BLaER1 (cell line): ENCODE measurements at regions not wholly inside any gene's neighbourhood (a gene's known extent, or its start where the extent isn't known, plus 50 kb on each side); places are given as distances from the start of the nearest gene placed in this dataset.
A peak's percentile ranks its signal among the peaks of the same experiment; 100 is the strongest.

Experiments
- H3K27ac ChIP-seq: shearing (Covaris generic); formaldehyde crosslinking; 2 replicates; pipeline ENCODE4 v1.8.1; 2022
- H3K27me3 ChIP-seq: shearing (Covaris generic); formaldehyde crosslinking; 2 replicates; pipeline ENCODE4 v1.8.1; 2022
- H3K36me3 ChIP-seq: shearing (Covaris generic); formaldehyde crosslinking; 2 replicates; pipeline ENCODE4 v1.8.1; 2022
- H3K4me1 ChIP-seq: shearing (Covaris generic); formaldehyde crosslinking; 2 replicates; pipeline ENCODE4 v1.8.1; 2022
- H3K4me2 ChIP-seq: shearing (Covaris generic); formaldehyde crosslinking; 2 replicates; pipeline ENCODE4 v1.8.1; 2022
- H3K4me3 ChIP-seq: shearing (Covaris generic); formaldehyde crosslinking; 2 replicates; pipeline ENCODE4 v1.8.1; 2022
- H3K9ac ChIP-seq: shearing (Covaris generic); formaldehyde crosslinking; 2 replicates; pipeline ENCODE4 v1.8.1; 2022
- H3K9me3 ChIP-seq: shearing (Covaris generic); formaldehyde crosslinking; 2 replicates; pipeline ENCODE4 v1.8.1; 2022
- H4K20me1 ChIP-seq: shearing (Covaris generic); formaldehyde crosslinking; 2 replicates; pipeline ENCODE4 v1.8.1; 2022
- Cebpa-rat ChIP-seq: shearing (Covaris generic); IDR thresholded peaks from 2 replicates; pipeline ENCODE4 v1.8.1; 2022

DNA sequence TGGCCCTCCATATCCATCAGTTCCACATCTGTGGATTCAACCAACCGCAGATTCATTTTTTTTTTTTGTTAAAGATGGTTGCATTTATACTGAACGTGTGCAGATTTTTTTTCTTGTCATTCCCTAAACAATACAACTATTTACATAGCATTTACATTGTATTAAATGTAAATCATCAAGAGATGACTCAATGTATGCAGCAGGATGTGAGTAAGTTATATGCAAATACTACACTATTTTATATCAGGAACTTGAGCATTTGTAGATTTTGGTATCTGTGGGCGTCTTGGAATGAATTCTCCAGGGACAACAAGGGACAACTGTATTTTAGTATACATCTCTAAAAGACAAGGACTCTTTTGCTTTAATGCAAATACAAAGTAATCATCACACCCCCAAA is 299.2 kb upstream of the ZNF608 start:
- Histone ChIP-seq H3K4me2 (no peak overlapping the region), H4K20me1 (no peaks in the 10 kb centered on the region), H3K36me3 (no peaks in the 10 kb centered on the region), H3K4me3 (no peak overlapping the region), H3K27ac (no peak overlapping the region), H3K4me1 (peaks cover 10% of the 10 kb centered on the region), H3K9ac (no peak overlapping the region), H3K27me3 (no peaks in the 10 kb centered on the region), H3K9me3 (no peaks in the 10 kb centered on the region)
- no peak for TF ChIP-seq Cebpa-rat

DNA sequence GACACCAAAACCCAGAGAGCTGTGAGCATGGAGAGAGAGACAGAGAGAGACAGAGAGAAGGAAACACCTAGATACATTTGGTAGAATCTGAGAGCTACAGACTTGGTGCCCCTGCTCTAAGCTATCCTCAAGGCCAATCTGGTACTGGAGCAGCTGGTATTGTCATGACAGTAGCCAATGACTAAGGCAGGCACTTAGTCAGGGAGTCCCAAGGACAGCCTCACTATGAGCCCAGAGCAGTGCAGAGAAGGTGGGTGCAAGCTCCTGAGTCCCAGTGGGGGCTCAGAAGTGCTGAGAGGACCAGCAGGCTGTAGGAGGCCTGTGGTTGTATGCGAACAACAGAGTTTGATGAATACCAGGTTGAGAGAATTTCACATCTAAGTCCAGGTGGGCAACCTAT is 300.4 kb upstream of the ZNF608 start:
- H3K27ac ChIP-seq, result no peak overlapping the region
- H3K27me3 ChIP-seq, result no peaks in the 10 kb centered on the region
- no peak for TF ChIP-seq Cebpa-rat
- H3K4me3 ChIP-seq, result no peak overlapping the region
- no peak overlapping the region for H3K9ac ChIP-seq
- no peaks in the 10 kb centered on the region for H3K36me3 ChIP-seq
- no peaks in the 10 kb centered on the region for H3K9me3 ChIP-seq
- H3K4me2 ChIP-seq, result no peak overlapping the region
- no peaks in the 10 kb centered on the region for H4K20me1 ChIP-seq
- H3K4me1 ChIP-seq, result peaks cover 10% of the 10 kb centered on the region

GRCh38 chr5:125047871-125048270 is 301.4 kb upstream of the ZNF608 start:
- Histone ChIP-seq H3K27ac (no peak overlapping the region), H3K4me3 (no peak overlapping the region), H3K4me1 (peaks cover 10% of the 10 kb centered on the region), H3K36me3 (no peaks in the 10 kb centered on the region), H3K9me3 (no peaks in the 10 kb centered on the region), H3K27me3 (no peaks in the 10 kb centered on the region), H3K9ac (no peak overlapping the region), H4K20me1 (no peaks in the 10 kb centered on the region), H3K4me2 (no peak overlapping the region)
- no peak for TF ChIP-seq Cebpa-rat

DNA sequence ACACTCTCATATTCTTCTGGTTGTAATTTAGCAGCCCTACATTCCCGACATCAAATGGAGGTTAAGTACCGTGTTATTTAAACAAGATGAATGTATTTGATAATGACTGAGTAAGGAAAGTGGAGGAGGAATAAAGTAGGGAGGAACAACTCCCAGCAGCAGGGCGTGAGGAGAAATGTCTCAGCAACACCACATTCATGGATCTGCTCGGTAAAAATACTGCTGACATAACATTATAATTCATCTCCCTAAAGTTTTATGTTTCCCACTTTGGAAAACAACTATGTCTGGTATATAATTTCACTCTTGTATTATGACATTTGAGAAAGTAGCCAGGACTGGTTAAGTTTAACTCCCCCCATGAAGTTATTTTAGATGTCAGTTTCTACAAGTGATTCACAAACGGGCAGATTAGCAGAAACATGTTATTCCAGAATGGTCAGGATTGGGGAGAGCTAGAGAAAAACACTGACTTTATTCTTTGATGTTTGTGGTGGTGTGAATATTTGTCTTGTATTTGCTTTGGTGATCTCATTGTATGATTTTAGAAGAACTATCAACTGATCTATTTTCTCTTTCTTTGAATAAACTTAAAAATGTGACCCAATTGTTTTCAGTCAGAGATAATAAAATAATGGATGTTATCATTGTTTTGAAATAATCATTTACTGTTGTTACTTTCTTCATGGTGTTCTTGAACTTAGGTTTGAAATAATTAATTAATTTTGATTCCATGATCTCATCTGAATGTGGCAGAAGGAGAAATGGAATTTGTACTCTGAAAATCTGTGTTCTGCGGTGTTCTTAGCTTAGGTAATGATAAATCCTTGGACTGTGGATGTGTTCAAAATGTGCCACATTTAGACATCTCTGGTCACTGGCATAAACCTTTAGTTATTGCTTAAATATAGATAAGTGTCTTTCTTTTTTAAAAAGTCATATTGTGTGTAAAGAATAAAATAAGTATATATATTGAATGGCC is 303.6 kb upstream of the ZNF608 start:
- H3K9me3 ChIP-seq, result peaks cover 3% of the 10 kb centered on the region; the same call in 1 of the 2 replicates
- H4K20me1 ChIP-seq, result no peaks in the 10 kb centered on the region
- no peak for TF ChIP-seq Cebpa-rat
- no peak overlapping the region for H3K9ac ChIP-seq
- peaks cover 10% of the 10 kb centered on the region for H3K4me1 ChIP-seq
- no peaks in the 10 kb centered on the region for H3K27me3 ChIP-seq
- no peak overlapping the region for H3K4me2 ChIP-seq
- no peak overlapping the region for H3K27ac ChIP-seq
- H3K4me3 ChIP-seq, result no peak overlapping the region
- H3K36me3 ChIP-seq, result no peaks in the 10 kb centered on the region

GRCh38 chr5:125050926-125051325 is 304.5 kb upstream of the ZNF608 start:
- Histone ChIP-seq H3K27me3 (no peaks in the 10 kb centered on the region), H3K4me1 (peaks cover 3% of the 10 kb centered on the region), H3K9me3 (peaks cover 11% of the 10 kb centered on the region; the same call in 1 of the 2 replicates), H3K36me3 (no peaks in the 10 kb centered on the region), H4K20me1 (no peaks in the 10 kb centered on the region), H3K4me2 (no peak overlapping the region), H3K4me3 (no peak overlapping the region), H3K27ac (no peak overlapping the region), H3K9ac (no peak overlapping the region)
- TF ChIP-seq Cebpa-rat, result no peak

GRCh38 chr5:125052584-125052983 is 306.1 kb upstream of the ZNF608 start:
- Histone ChIP-seq H3K36me3 (no peaks in the 10 kb centered on the region), H3K4me1 (peaks cover 11% of the 10 kb centered on the region), H3K9ac (no peak overlapping the region), H3K27ac (no peak overlapping the region), H3K4me3 (no peak overlapping the region), H3K4me2 (no peak overlapping the region), H3K9me3 (peaks cover 11% of the 10 kb centered on the region; the same call in 1 of the 2 replicates), H4K20me1 (no peaks in the 10 kb centered on the region), H3K27me3 (no peaks in the 10 kb centered on the region)
- TF ChIP-seq Cebpa-rat, result no peak

DNA sequence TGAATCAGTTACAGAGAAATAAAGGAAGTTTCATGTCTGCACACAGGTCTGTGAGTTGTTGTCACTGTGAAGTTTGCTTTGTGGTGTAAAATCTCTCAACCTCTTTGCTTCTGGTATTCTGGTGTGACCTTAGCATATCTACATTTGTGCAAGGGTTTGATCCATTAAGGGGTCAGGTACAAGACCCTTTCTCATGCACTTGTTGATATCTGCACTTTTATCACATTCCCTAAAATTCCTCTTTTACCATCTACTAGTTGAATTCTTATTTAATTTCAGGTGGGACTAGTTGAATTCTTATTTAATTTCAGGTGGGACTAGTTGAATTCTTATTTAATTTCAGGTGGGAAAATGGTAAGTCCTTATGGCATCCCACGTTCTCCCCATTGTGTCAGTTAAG is 306.7 kb upstream of the ZNF608 start:
- Histone ChIP-seq H3K4me1 (peaks cover 11% of the 10 kb centered on the region), H4K20me1 (no peaks in the 10 kb centered on the region), H3K4me3 (no peak overlapping the region), H3K9ac (no peak overlapping the region), H3K27me3 (no peaks in the 10 kb centered on the region), H3K36me3 (no peaks in the 10 kb centered on the region), H3K4me2 (no peak overlapping the region), H3K27ac (no peak overlapping the region), H3K9me3 (peaks cover 11% of the 10 kb centered on the region; the same call in 1 of the 2 replicates)
- TF ChIP-seq Cebpa-rat, result no peak

- Histone ChIP-seq H3K4me1 (peaks cover 11% of the 10 kb centered on the region), H4K20me1 (no peaks in the 10 kb centered on the region), H3K9me3 (peaks cover 11% of the 10 kb centered on the region; the same call in 1 of the 2 replicates), H3K4me2 (no peak overlapping the region), H3K4me3 (no peak overlapping the region), H3K9ac (no peak overlapping the region), H3K27ac (no peak overlapping the region), H3K36me3 (no peaks in the 10 kb centered on the region), H3K27me3 (no peaks in the 10 kb centered on the region)
- TF ChIP-seq Cebpa-rat, result no peak
These were observed 307.7 kb upstream of the ZNF608 start for GRCh38 chr5:125054146-125054545.

DNA sequence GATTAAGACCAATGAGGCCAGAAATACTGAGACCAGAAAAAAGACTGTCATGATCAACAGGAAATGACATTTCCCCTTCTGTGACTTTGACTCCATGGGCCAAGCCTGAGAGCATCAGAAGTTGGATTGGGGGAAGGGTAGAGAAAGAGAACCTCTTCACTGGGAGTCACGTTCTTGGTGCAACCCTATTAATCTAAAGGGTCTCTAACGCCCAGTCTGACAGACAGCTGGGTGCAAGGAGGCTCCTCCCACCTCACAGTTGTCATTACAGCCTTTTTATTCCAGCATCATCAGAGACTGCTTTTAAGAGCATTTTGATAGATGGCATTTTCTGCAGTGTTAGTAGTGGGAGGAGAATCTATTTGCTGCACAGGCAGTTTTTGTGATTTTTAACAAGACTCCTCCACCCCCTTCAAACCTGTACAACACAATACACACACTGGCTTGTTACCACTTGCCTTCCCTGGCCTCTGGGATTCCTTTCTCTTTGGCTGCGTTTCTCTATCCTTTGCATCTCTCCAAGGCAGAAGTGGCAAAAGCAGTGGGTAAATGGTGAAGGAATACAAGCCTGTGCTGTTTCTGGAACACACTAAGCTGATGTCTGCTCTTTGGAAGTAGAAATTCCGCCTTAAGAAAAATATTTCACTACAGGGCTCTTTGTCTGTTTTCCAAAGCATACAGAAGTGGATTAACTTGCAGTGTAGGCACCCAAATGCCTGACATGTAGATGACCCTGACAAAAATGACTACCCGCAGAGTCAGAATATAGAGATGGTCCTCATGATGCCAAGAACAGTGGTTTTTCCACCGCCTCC is 310.4 kb upstream of the ZNF608 start:
- Histone ChIP-seq H3K27me3 (no peaks in the 10 kb centered on the region), H3K27ac (no peak overlapping the region), H3K36me3 (no peaks in the 10 kb centered on the region), H3K4me2 (peak overlapping the region; percentile 56), H3K9ac (no peak overlapping the region), H4K20me1 (no peaks in the 10 kb centered on the region), H3K9me3 (peaks cover 11% of the 10 kb centered on the region; the same call in 1 of the 2 replicates), H3K4me1 (peaks cover 11% of the 10 kb centered on the region), H3K4me3 (no peak overlapping the region)
- no peak for TF ChIP-seq Cebpa-rat
